HCT116 (cell line): ENCODE measurements at regions not wholly inside any gene's neighbourhood (a gene's known extent, or its start where the extent isn't known, plus 50 kb on each side); places are given as distances from the start of the nearest gene placed in this dataset.

Experiments used
- ATAC-seq: fragments of 200-7000 bp; cut with Tn5 transposase; 2 replicates; pipeline ENCODE4 v1.9.1; 2020; ENCODE audit warnings: mild to moderate bottlenecking, moderate library complexity
- BruUV-seq: library from RNA; stranded (reverse); fragments of 400-500 nt; replicated peaks from 2 replicates; lab custom pipeline; 2021; lab: Mats Ljungman, UMichigan
- CTCF ChIA-PET: fragments of 300-600 bp; sonication (Branson Sonifier 250); formaldehyde crosslinking; loops from one replicate; lab custom pipeline; 2021; ENCODE audit warnings: antibody characterized with exemption; lab: Charles Lee
- POLR2A ChIA-PET: fragments of 300-600, 350-600 bp; sonication (Branson Sonifier 250); formaldehyde crosslinking; loops from one replicate; lab custom pipeline; 2021; ENCODE audit warnings: antibody characterized with exemption; lab: Charles Lee
- RAD21 ChIA-PET, 2 experiments: fragments of 300-600 bp; sonication (Branson Sonifier 250); formaldehyde crosslinking; loops; one replicate each; lab custom pipeline; 2023; ENCODE audit warnings: low total read pairs in 2 of 2; ENCODE audit not compliant: uncharacterized antibody in 2 of 2, unreplicated experiment in 2 of 2, low non-redundant PET in 1 of 2; lab: Charles Lee
- DNase-seq: peaks from one replicate; pipeline ENCODE4 v3.0.0-alpha.2; 2010; ENCODE audit warnings: low read depth, low spot score
- H2AFZ ChIP-seq: fragments of 200-600 bp; shearing (Covaris generic), sonication (generic); 2 replicates; pipeline ENCODE4 v1.6.1; 2017; ENCODE audit warnings: low read depth, mixed run types, mixed read lengths, antibody characterized with exemption, low read length; ENCODE audit not compliant: poor library complexity, severe bottlenecking
- H3K27ac ChIP-seq: 2 replicates; pipeline ENCODE4 v1.5.1; 2012; ENCODE audit warnings: low read depth, low read length
- H3K27me3 ChIP-seq: fragments of 200-600 bp; sonication (generic); 2 replicates; pipeline ENCODE4 v1.6.1; 2016; ENCODE audit warnings: mixed run types, low read length, mixed read lengths; ENCODE audit not compliant: insufficient read depth
- H3K36me3 ChIP-seq, 2 experiments: fragments of 200-500 bp in 1 of 2; fragments of 200-600 bp in 1 of 2; sonication (Bioruptor generic) in 1 of 2; sonication (generic) in 1 of 2; 2 replicates each; pipeline versions ENCODE4 v1.5.1 to v1.6.1; 2014 to 2016; ENCODE audit warnings: low read length in 2 of 2, inconsistent platforms in 1 of 2, mixed read lengths in 1 of 2, mixed run types in 1 of 2; ENCODE audit not compliant: insufficient read depth in 2 of 2, control insufficient read depth in 1 of 2
- H3K4me1 ChIP-seq, 2 experiments: fragments of 200-600 bp in 1 of 2; sonication (generic) in 1 of 2; 2 replicates each; pipeline versions ENCODE4 v1.5.1 to v1.6.1; 2012 to 2017; ENCODE audit warnings: low read length in 2 of 2, inconsistent platforms in 1 of 2, mild to moderate bottlenecking in 1 of 2, mixed read lengths in 1 of 2, mixed run types in 1 of 2, moderate library complexity in 1 of 2; ENCODE audit not compliant: insufficient read depth in 2 of 2, control insufficient read depth in 1 of 2
- H3K4me2 ChIP-seq: fragments of 200-600 bp; sonication (generic); 2 replicates; pipeline ENCODE4 v1.6.1; 2017; ENCODE audit warnings: mixed run types, low read length, mixed read lengths
- H3K4me3 ChIP-seq, 2 experiments: fragments of 200-600 bp in 1 of 2; sonication (generic) in 1 of 2; replicated peaks in 1 of 2; 2 replicates each; pipeline ENCODE4 v1.5.1; 2011 to 2016; ENCODE audit warnings: low read length in 2 of 2, control low read depth in 1 of 2, low read depth in 1 of 2, mild to moderate bottlenecking in 1 of 2, mixed read lengths in 1 of 2, mixed run types in 1 of 2
- H3K79me2 ChIP-seq: fragments of 200-600 bp; sonication (generic); 2 replicates; pipeline ENCODE4 v1.6.1; 2017; ENCODE audit warnings: mild to moderate bottlenecking, mixed run types, low read length, moderate library complexity, mixed read lengths; ENCODE audit not compliant: insufficient read depth
- H3K9ac ChIP-seq: fragments of 200-600 bp; sonication (generic); 2 replicates; pipeline ENCODE4 v1.6.1; 2016; ENCODE audit warnings: low read length, mixed read lengths
- H3K9me2 ChIP-seq: fragments of 200-600 bp; sonication (generic), shearing (Covaris generic); 2 replicates; pipeline ENCODE4 v1.6.1; 2017; ENCODE audit warnings: mixed run types, mild to moderate bottlenecking, moderate library complexity; ENCODE audit not compliant: insufficient read depth
- H3K9me3 ChIP-seq, 2 experiments: fragments of 200-500 bp in 1 of 2; fragments of 200-600 bp in 1 of 2; sonication (Bioruptor generic) in 1 of 2; sonication (generic) in 1 of 2; 2 replicates each; pipeline ENCODE4 v1.6.1; 2014 to 2017; ENCODE audit warnings: low read length in 2 of 2, mixed read lengths in 2 of 2, inconsistent platforms in 1 of 2, low read depth in 1 of 2, mild to moderate bottlenecking in 1 of 2, mixed run types in 1 of 2, moderate library complexity in 1 of 2; ENCODE audit not compliant: control insufficient read depth in 1 of 2, insufficient read depth in 1 of 2
- H4K20me1 ChIP-seq: fragments of 200-600 bp; sonication (generic), shearing (Covaris generic); 2 replicates; pipeline ENCODE4 v1.6.1; 2017; ENCODE audit warnings: mixed run types, mild to moderate bottlenecking, moderate library complexity; ENCODE audit not compliant: insufficient read depth
- EGR1 ChIP-seq: IDR thresholded peaks from 2 replicates; pipeline ENCODE4 v1.6.1; 2012; ENCODE audit warnings: low read depth
- ELF1 ChIP-seq: IDR thresholded peaks from 2 replicates; pipeline ENCODE4 v1.6.1; 2012; ENCODE audit warnings: low read depth, borderline replicate concordance
- EZH2 ChIP-seq: fragments of 200-600 bp; sonication (generic); IDR thresholded peaks from 2 replicates; pipeline ENCODE4 v1.6.1; 2017; ENCODE audit warnings: antibody characterized with exemption, mixed run types
- EZH2phosphoT487 ChIP-seq: fragments of 200-600 bp; IDR thresholded peaks from 2 replicates; pipeline ENCODE4 v1.6.1; 2018; ENCODE audit warnings: antibody characterized with exemption, borderline replicate concordance
- FOSL1 ChIP-seq: IDR thresholded peaks from 2 replicates; pipeline ENCODE4 v1.6.1; 2012; ENCODE audit warnings: low read depth
- JUND ChIP-seq: IDR thresholded peaks from 2 replicates; pipeline ENCODE4 v1.6.1; 2012
- POLR2A ChIP-seq: IDR thresholded peaks from 2 replicates; pipeline ENCODE4 v1.7.0; 2011; ENCODE audit warnings: borderline replicate concordance; ENCODE audit not compliant: insufficient read depth, insufficient read length; ENCODE audit errors: extremely low read depth
- POLR2AphosphoS5 ChIP-seq: IDR thresholded peaks from 2 replicates; pipeline ENCODE4 v1.6.1; 2011; ENCODE audit warnings: mild to moderate bottlenecking, low read depth, low read length, moderate library complexity
- SIN3A ChIP-seq: IDR thresholded peaks from 2 replicates; pipeline ENCODE4 v1.6.1; 2012; ENCODE audit warnings: low read depth
- SP1 ChIP-seq: IDR thresholded peaks from 2 replicates; pipeline ENCODE4 v1.6.1; 2012; ENCODE audit warnings: low read depth
- TCF7L2 ChIP-seq: IDR thresholded peaks from 2 replicates; pipeline ENCODE4 v1.7.0; 2011; ENCODE audit warnings: borderline replicate concordance, inconsistent platforms; ENCODE audit not compliant: insufficient read depth, insufficient read length; ENCODE audit errors: extremely low read depth
- YY1 ChIP-seq: IDR thresholded peaks from 2 replicates; pipeline ENCODE4 v1.6.1; 2011; ENCODE audit warnings: low read length, low read depth, moderate library complexity, mild to moderate bottlenecking; ENCODE audit not compliant: insufficient replicate concordance; ENCODE audit errors: extremely low read depth
- ZFX ChIP-seq: fragments of 450-650 bp; IDR thresholded peaks from 2 replicates; pipeline ENCODE4 v1.6.1; 2017
- ZNF274 ChIP-seq: fragments of 200-500 bp; sonication (Bioruptor generic); IDR thresholded peaks from 2 replicates; pipeline ENCODE4 v1.6.1; 2014; ENCODE audit warnings: mild to moderate bottlenecking, low read depth, low read length, inconsistent platforms
- intact Hi-C: fragments of 100-400 bp; cut with micrococcal nuclease; formaldehyde crosslinking; loops from 2 replicates; pipeline ENCODE4 v1.10.0; 2022
- TF ChIP-seq, protein P1 (sequence below): IDR thresholded peaks from 2 replicates; pipeline ENCODE4 v1.6.1; 2012
- TF ChIP-seq, protein P2 (sequence below), 3 experiments: fragments of 200-600 bp in 1 of 3; sonication (generic) in 1 of 3; IDR thresholded peaks in 2 of 3; conservative IDR thresholded peaks in 1 of 3; 2 replicates each; pipeline ENCODE4 v1.5.1; 2012 to 2017; ENCODE audit warnings: low read depth in 2 of 3, low read length in 2 of 3, antibody characterized with exemption in 1 of 3, borderline replicate concordance in 1 of 3, control low read depth in 1 of 3, mild to moderate bottlenecking in 1 of 3, mixed read lengths in 1 of 3, mixed run types in 1 of 3, moderate library complexity in 1 of 3; ENCODE audit not compliant: insufficient read depth in 1 of 3
- TF ChIP-seq, protein P3 (sequence below): IDR thresholded peaks from 2 replicates; pipeline ENCODE4 v1.6.1; 2011; ENCODE audit warnings: mild to moderate bottlenecking, low read length, moderate library complexity; ENCODE audit not compliant: insufficient replicate concordance; ENCODE audit errors: extremely low read depth

DNA sequence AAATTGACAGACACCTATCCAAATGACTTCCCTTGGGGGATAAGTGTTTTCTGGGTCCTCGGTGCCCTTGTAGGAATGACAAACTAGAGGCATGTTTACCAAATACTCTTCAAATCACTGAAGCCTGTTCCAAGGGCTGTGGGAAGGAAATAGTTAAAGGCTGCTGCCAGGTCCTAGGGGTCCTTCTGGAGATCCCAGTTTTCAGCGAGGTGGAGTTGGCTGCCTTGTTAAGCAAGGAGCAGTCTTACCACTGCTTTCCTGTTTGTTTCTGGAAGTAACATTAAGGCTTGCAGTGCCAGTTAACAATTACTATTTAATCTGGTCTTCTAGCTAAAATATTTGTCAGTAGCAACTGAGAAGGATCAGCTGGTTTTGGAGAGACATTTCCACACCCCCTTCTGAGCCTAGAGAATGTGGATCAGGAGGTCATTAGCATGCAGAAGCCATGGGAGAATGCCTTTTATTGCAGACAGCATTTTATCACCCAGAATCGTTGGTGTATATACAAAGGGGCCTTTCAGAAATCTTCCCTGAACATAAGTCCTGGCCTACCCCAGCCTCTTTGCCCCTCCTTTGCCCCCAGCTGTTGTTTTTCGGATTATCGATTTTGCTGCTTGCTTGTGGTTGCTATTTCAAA lies 238.8 kb downstream of the DMAC1 start:
- Histone ChIP-seq H3K4me2 (no peak overlapping the region), H2AFZ (no peak overlapping the region)
- BruUV-seq: no TSS peak

DNA sequence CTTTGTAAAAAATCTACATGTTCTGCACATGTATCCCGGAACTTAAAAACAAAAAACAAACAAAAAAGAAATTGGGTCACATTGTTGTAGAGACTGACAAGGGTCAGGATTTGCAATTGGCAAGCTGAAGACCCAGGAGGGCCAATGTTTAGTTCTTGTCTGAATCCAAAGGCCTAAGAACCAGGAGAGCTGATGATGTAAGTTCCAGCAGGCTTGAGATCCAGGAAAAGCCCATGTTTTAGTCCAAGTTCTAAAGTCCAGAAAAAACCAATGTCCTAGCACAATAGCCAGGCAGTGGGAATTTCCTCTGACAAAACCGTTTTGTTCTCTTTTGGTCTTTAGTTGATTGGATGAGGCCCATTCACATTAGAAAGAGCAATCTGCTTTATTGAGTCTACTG lies 244.9 kb downstream of the DMAC1 start:
- H3K9ac ChIP-seq: no peak overlapping the region
- intact Hi-C loops: no loop called here
- no peak overlapping the region for H3K4me3 ChIP-seq
- no peaks in the 10 kb centered on the region for H3K9me2 ChIP-seq
- BruUV-seq: no TSS peak
- no peaks in the 10 kb centered on the region for H3K4me1 ChIP-seq
- no peaks in the 10 kb centered on the region for H4K20me1 ChIP-seq
- no peak overlapping the region for H3K27ac ChIP-seq
- TF ChIP-seq ELF1: no peak
- TF ChIP-seq, protein P1, sequence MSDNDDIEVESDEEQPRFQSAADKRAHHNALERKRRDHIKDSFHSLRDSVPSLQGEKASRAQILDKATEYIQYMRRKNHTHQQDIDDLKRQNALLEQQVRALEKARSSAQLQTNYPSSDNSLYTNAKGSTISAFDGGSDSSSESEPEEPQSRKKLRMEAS: no peak
- TF ChIP-seq ZFX: no peak
- TF ChIP-seq POLR2AphosphoS5: no peak
- TF ChIP-seq SP1: no peak
- no peak for TF ChIP-seq EZH2
- no peak for TF ChIP-seq FOSL1
- TF ChIP-seq EGR1: no peak
- no peak for TF ChIP-seq POLR2A
- TF ChIP-seq ZNF274: no peak
- TF ChIP-seq, protein P2, sequence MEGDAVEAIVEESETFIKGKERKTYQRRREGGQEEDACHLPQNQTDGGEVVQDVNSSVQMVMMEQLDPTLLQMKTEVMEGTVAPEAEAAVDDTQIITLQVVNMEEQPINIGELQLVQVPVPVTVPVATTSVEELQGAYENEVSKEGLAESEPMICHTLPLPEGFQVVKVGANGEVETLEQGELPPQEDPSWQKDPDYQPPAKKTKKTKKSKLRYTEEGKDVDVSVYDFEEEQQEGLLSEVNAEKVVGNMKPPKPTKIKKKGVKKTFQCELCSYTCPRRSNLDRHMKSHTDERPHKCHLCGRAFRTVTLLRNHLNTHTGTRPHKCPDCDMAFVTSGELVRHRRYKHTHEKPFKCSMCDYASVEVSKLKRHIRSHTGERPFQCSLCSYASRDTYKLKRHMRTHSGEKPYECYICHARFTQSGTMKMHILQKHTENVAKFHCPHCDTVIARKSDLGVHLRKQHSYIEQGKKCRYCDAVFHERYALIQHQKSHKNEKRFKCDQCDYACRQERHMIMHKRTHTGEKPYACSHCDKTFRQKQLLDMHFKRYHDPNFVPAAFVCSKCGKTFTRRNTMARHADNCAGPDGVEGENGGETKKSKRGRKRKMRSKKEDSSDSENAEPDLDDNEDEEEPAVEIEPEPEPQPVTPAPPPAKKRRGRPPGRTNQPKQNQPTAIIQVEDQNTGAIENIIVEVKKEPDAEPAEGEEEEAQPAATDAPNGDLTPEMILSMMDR (IDR thresholded peaks at IDR 0.05 in 2 of 3, conservative IDR thresholded peaks at IDR 0.05 in 1 of 3; ENCODE audit: borderline replicate concordance in 1 of 3, insufficient read depth in 1 of 3, low read depth in 2 of 3, low read length in 2 of 3): no peak
- no peak for TF ChIP-seq SIN3A
- TF ChIP-seq YY1: no peak
- no peak for TF ChIP-seq JUND
- TF ChIP-seq TCF7L2: no peak
- TF ChIP-seq, protein P3, sequence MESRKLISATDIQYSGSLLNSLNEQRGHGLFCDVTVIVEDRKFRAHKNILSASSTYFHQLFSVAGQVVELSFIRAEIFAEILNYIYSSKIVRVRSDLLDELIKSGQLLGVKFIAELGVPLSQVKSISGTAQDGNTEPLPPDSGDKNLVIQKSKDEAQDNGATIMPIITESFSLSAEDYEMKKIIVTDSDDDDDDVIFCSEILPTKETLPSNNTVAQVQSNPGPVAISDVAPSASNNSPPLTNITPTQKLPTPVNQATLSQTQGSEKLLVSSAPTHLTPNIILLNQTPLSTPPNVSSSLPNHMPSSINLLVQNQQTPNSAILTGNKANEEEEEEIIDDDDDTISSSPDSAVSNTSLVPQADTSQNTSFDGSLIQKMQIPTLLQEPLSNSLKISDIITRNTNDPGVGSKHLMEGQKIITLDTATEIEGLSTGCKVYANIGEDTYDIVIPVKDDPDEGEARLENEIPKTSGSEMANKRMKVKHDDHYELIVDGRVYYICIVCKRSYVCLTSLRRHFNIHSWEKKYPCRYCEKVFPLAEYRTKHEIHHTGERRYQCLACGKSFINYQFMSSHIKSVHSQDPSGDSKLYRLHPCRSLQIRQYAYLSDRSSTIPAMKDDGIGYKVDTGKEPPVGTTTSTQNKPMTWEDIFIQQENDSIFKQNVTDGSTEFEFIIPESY: no peak
- H3K27me3 ChIP-seq: no peaks in the 10 kb centered on the region
- H3K36me3 ChIP-seq: no peaks in the 10 kb centered on the region
- POLR2A ChIA-PET: no interaction called here
- DNase-seq (no peak), ATAC-seq (no peak)
- RAD21 ChIA-PET: no interaction called here
- H3K9me3 ChIP-seq: no peaks in the 10 kb centered on the region
- no peak overlapping the region for H2AFZ ChIP-seq
- no peak overlapping the region for H3K4me2 ChIP-seq
- CTCF ChIA-PET: no interaction called here
- H3K79me2 ChIP-seq: no peaks in the 10 kb centered on the region

More for the DNA sequence above, 238.8 kb downstream of the DMAC1 start:
- intact Hi-C loops: no loop called here
- Histone ChIP-seq H3K36me3 (no peaks in the 10 kb centered on the region), H3K9me2 (no peaks in the 10 kb centered on the region), H3K4me1 (no peaks in the 10 kb centered on the region), H3K79me2 (no peaks in the 10 kb centered on the region), H3K4me3 (no peak overlapping the region), H3K9ac (no peak overlapping the region), H3K27ac (no peak overlapping the region), H3K9me3 (no peaks in the 10 kb centered on the region), H4K20me1 (no peaks in the 10 kb centered on the region), H3K27me3 (no peaks in the 10 kb centered on the region; the same call in 1 of the 2 replicates)
- DNase-seq (no peak), ATAC-seq (no peak)
- POLR2A ChIA-PET: no interaction called here
- RAD21 ChIA-PET: no interaction called here
- CTCF ChIA-PET: no interaction called here
- TF ChIP-seq EZH2phosphoT487: no peak
